CD14-positive monocyte (primary cell): ENCODE measurements at regions not wholly inside any gene's neighbourhood (a gene's known extent, or its start where the extent isn't known, plus 50 kb on each side); places are given as distances from the start of the nearest gene placed in this dataset.

ENCODE experiments used
- DNase-seq, 3 donors: peaks; one replicate each; pipeline ENCODE4 v3.0.0-alpha.2; 2011 to 2022
- H2AFZ ChIP-seq: 2 replicates; pipeline ENCODE4 v1.6.0; 2012; ENCODE audit warnings: mild to moderate bottlenecking, low read depth, low read length, inconsistent platforms; ENCODE audit not compliant: insufficient read depth, poor library complexity, severe bottlenecking
- H3K27ac ChIP-seq, 2 donors: 1 replicate in 1 of 2; 2 replicates in 1 of 2; pipeline ENCODE4 v1.5.1; 2012 to 2013; ENCODE audit warnings: low read length in 2 of 2, control low read depth in 1 of 2, inconsistent platforms in 1 of 2, low read depth in 1 of 2, mild to moderate bottlenecking in 1 of 2
- H3K27me3 ChIP-seq, 2 donors: one replicate each; pipeline versions ENCODE4 v1.6.0 to v1.6.1; 2011 to 2013; ENCODE audit warnings: low read length in 2 of 2; ENCODE audit not compliant: control insufficient read depth in 2 of 2, insufficient read depth in 2 of 2
- H3K36me3 ChIP-seq, 2 donors: replicated peaks in 1 of 2; 1 replicate in 1 of 2; 2 replicates in 1 of 2; pipeline versions ENCODE4 v1.5.1 to v1.6.1; 2012 to 2013; ENCODE audit warnings: low read length in 2 of 2, control low read depth in 1 of 2, inconsistent platforms in 1 of 2, mild to moderate bottlenecking in 1 of 2; ENCODE audit not compliant: insufficient read depth in 2 of 2, control insufficient read depth in 1 of 2
- H3K4me1 ChIP-seq, 2 donors: 1 replicate in 1 of 2; 2 replicates in 1 of 2; pipeline versions ENCODE4 v1.5.1 to v1.6.1; 2012 to 2013; ENCODE audit warnings: low read length in 2 of 2, control low read depth in 1 of 2, inconsistent platforms in 1 of 2, mild to moderate bottlenecking in 1 of 2, moderate library complexity in 1 of 2; ENCODE audit not compliant: insufficient read depth in 2 of 2, control insufficient read depth in 1 of 2
- H3K4me2 ChIP-seq: replicated peaks from 2 replicates; pipeline ENCODE3; 2012; ENCODE audit warnings: low read length, moderate library complexity, mild to moderate bottlenecking; ENCODE audit not compliant: poor library complexity, severe bottlenecking; ENCODE audit errors: extremely low read depth
- H3K4me3 ChIP-seq, 3 experiments: fragments of 200-600 bp in 1 of 3; sonication (generic) in 1 of 3; replicated peaks in 1 of 3; 1 replicate in 2 of 3; 2 replicates in 1 of 3; pipeline ENCODE4 v1.5.1; 2011 to 2013; ENCODE audit warnings: low read length in 3 of 3, mild to moderate bottlenecking in 3 of 3, control low read depth in 2 of 3, low read depth in 2 of 3, inconsistent platforms in 1 of 3, moderate library complexity in 1 of 3
- H3K79me2 ChIP-seq: 2 replicates; pipeline ENCODE4 v1.6.0; 2012; ENCODE audit warnings: mild to moderate bottlenecking, control low read depth, inconsistent platforms, low read length, moderate library complexity; ENCODE audit not compliant: insufficient read depth
- H3K9ac ChIP-seq: 2 replicates; pipeline ENCODE4 v1.6.0; 2017; ENCODE audit warnings: low read length, mild to moderate bottlenecking; ENCODE audit not compliant: insufficient read depth, poor library complexity, severe bottlenecking
- H3K9me3 ChIP-seq, 2 donors: replicated peaks in 1 of 2; 1 replicate in 1 of 2; 2 replicates in 1 of 2; pipeline versions ENCODE4 v1.5.1 to v1.6.1; 2012 to 2013; ENCODE audit warnings: low read length in 2 of 2, control low read depth in 1 of 2; ENCODE audit not compliant: control insufficient read depth in 1 of 2, insufficient read depth in 1 of 2
- H4K20me1 ChIP-seq: 2 replicates; pipeline ENCODE4 v1.6.0; 2012; ENCODE audit warnings: mild to moderate bottlenecking, low read length, control low read depth, moderate library complexity; ENCODE audit not compliant: insufficient read depth
- H3K27ac Mint-ChIP-seq, 7 donors: one replicate each; pipeline ENCODE4 v1.8.0; 2020; ENCODE audit warnings: mild to moderate bottlenecking in 7 of 7, mixed read lengths in 7 of 7, moderate library complexity in 6 of 7, inconsistent platforms in 2 of 7
- H3K27me3 Mint-ChIP-seq, 3 donors: one replicate each; pipeline ENCODE4 v1.8.0; 2021 to 2022; ENCODE audit warnings: low read depth in 3 of 3, mild to moderate bottlenecking in 3 of 3, mixed read lengths in 3 of 3, moderate library complexity in 3 of 3, inconsistent platforms in 1 of 3
- H3K36me3 Mint-ChIP-seq, 2 donors: one replicate each; pipeline ENCODE4 v1.8.0; 2020; ENCODE audit warnings: mixed read lengths in 2 of 2, inconsistent platforms in 1 of 2, mild to moderate bottlenecking in 1 of 2
- H3K4me1 Mint-ChIP-seq: one replicate; pipeline ENCODE4 v1.8.0; 2020; ENCODE audit warnings: mild to moderate bottlenecking, mixed read lengths
- H3K4me3 Mint-ChIP-seq, 2 donors: one replicate each; pipeline ENCODE4 v1.8.0; 2020; ENCODE audit warnings: mild to moderate bottlenecking in 2 of 2, mixed read lengths in 2 of 2, moderate library complexity in 1 of 2
- H3K9me3 Mint-ChIP-seq, 7 donors: one replicate each; pipeline ENCODE4 v1.8.0; 2020 to 2022; ENCODE audit warnings: mixed read lengths in 7 of 7, mild to moderate bottlenecking in 6 of 7, moderate library complexity in 6 of 7, inconsistent platforms in 2 of 7
- CTCF ChIP-seq: fragments of 200-600 bp; IDR thresholded peaks from one replicate; pipeline ENCODE4 v1.8.0; 2022; ENCODE audit warnings: antibody characterized with exemption, mild to moderate bottlenecking
- WGBS: methylation state at CpG from one replicate; pipeline ENCODE4 v1.1.5; 2013; ENCODE audit warnings: missing lambda C conversion rate; ENCODE audit not compliant: insufficient coverage; 5-methylcytosine and 5-hydroxymethylcytosine counted together
- intact Hi-C, 2 donors: fragments of 100-400 bp; cut with micrococcal nuclease; formaldehyde crosslinking; loops; one replicate each; pipeline versions ENCODE4 v1.15.0 to v1.15.1; 2023

GRCh38 chr16:65817799-65818198, 548.7 kb upstream of the CDH5 start:
- no peak overlapping the region for H3K4me3 ChIP-seq
- no peak overlapping the region for H3K9ac ChIP-seq
- DNase-seq = no peak
- H3K79me2 ChIP-seq = no peaks in the 10 kb centered on the region
- no peak overlapping the region for H2AFZ ChIP-seq
- Mint-ChIP-seq H3K36me3 (no peaks in the 10 kb centered on the region), H3K27me3 (peaks cover 0 to 6% (median 2%) of the 10 kb centered on the region in 3 donors), H3K4me1 (no peaks in the 10 kb centered on the region), H3K27ac (no peak overlapping the region), H3K4me3 (no peak overlapping the region), H3K9me3 (peaks cover 0 to 6% (median 1%) of the 10 kb centered on the region in 7 donors)
- no peak for TF ChIP-seq CTCF
- no peaks in the 10 kb centered on the region for H4K20me1 ChIP-seq
- H3K9me3 ChIP-seq = no peaks in the 10 kb centered on the region
- no CpG with 5 or more reads among the region's 2 CpGs for WGBS
- H3K4me1 ChIP-seq = no peaks in the 10 kb centered on the region
- no peaks in the 10 kb centered on the region for H3K36me3 ChIP-seq
- H3K27ac ChIP-seq = no peak overlapping the region
- intact Hi-C loops = no loop called here
- H3K4me2 ChIP-seq = no peak overlapping the region
- no peaks in the 10 kb centered on the region for H3K27me3 ChIP-seq

- no peaks in the 10 kb centered on the region for H3K9me3 ChIP-seq
- H3K4me1 ChIP-seq = no peaks in the 10 kb centered on the region
- H3K27me3 ChIP-seq = no peaks in the 10 kb centered on the region
- no peak overlapping the region for H3K4me2 ChIP-seq
- no peak for DNase-seq
- no peak overlapping the region for H3K4me3 ChIP-seq
- H4K20me1 ChIP-seq = no peaks in the 10 kb centered on the region
- no peak overlapping the region for H3K27ac ChIP-seq
- H3K9ac ChIP-seq = no peak overlapping the region
- H3K4me3 Mint-ChIP-seq = no peak overlapping the region
- TF ChIP-seq CTCF = no peak
- H3K79me2 ChIP-seq = no peaks in the 10 kb centered on the region
- H3K36me3 Mint-ChIP-seq = no peaks in the 10 kb centered on the region
- no peak overlapping the region for H2AFZ ChIP-seq
- H3K27me3 Mint-ChIP-seq = peaks cover 0 to 6% (median 2%) of the 10 kb centered on the region in 3 donors
- H3K27ac Mint-ChIP-seq = no peak overlapping the region
- peaks cover 0 to 6% (median 0%) of the 10 kb centered on the region in 7 donors for H3K9me3 Mint-ChIP-seq
- no peaks in the 10 kb centered on the region for H3K36me3 ChIP-seq
- WGBS = no CpG with 5 or more reads among the region's 3 CpGs
- H3K4me1 Mint-ChIP-seq = no peaks in the 10 kb centered on the region
- intact Hi-C loops = no loop called here
Observed at GRCh38 chr16:65817066-65817465, 549.4 kb upstream of the CDH5 start.
